ENCODE measurements at regions not wholly inside any gene's neighbourhood (a gene's known extent, or its start where the extent isn't known, plus 50 kb on each side); places are given as distances from the start of the nearest gene placed in this dataset.

GRCh38 chr14:84770030-84770429 lies 759.9 kb upstream of the FLRT2 start:
- Histone ChIP-seq H3K4me1 (ENCODE audit: insufficient read depth) (no peaks in the 10 kb centered on the region), H3K27ac (no peak overlapping the region), H3K4me3 (no peak overlapping the region), H3K36me3 (no peaks in the 10 kb centered on the region), H3K27me3 (no peaks in the 10 kb centered on the region), H3K9me3 (no peaks in the 10 kb centered on the region)
- DNase-seq = no peak
- WGBS, 3 donors = 90 to 95% (median 95%) methylated on average over 1 of the region's 1 CpG
- no peak for TF ChIP-seq POLR2A (IDR thresholded peaks at IDR 0.05)
- TF ChIP-seq, protein P1, sequence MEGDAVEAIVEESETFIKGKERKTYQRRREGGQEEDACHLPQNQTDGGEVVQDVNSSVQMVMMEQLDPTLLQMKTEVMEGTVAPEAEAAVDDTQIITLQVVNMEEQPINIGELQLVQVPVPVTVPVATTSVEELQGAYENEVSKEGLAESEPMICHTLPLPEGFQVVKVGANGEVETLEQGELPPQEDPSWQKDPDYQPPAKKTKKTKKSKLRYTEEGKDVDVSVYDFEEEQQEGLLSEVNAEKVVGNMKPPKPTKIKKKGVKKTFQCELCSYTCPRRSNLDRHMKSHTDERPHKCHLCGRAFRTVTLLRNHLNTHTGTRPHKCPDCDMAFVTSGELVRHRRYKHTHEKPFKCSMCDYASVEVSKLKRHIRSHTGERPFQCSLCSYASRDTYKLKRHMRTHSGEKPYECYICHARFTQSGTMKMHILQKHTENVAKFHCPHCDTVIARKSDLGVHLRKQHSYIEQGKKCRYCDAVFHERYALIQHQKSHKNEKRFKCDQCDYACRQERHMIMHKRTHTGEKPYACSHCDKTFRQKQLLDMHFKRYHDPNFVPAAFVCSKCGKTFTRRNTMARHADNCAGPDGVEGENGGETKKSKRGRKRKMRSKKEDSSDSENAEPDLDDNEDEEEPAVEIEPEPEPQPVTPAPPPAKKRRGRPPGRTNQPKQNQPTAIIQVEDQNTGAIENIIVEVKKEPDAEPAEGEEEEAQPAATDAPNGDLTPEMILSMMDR (IDR thresholded peaks at IDR 0.05) = no peak
- TF ChIP-seq EP300 (IDR thresholded peaks at IDR 0.05) = no peak
- intact Hi-C loops (cut with DNase I) = no loop called here

- no peak for TF ChIP-seq EP300 (IDR thresholded peaks at IDR 0.05)
- DNase-seq = no peak
- no peaks in the 10 kb centered on the region for H3K9me3 ChIP-seq
- H3K27me3 ChIP-seq = no peaks in the 10 kb centered on the region
- 91 to 96% (median 92%) methylated on average over 2 of the region's 2 CpGs for WGBS, 3 donors
- H3K4me1 ChIP-seq (ENCODE audit: insufficient read depth) = no peaks in the 10 kb centered on the region
- H3K36me3 ChIP-seq = no peaks in the 10 kb centered on the region
- H3K27ac ChIP-seq = no peak overlapping the region
- H3K4me3 ChIP-seq = no peak overlapping the region
- intact Hi-C loops (cut with DNase I) = no loop called here
Measured at GRCh38 chr14:84777356-84777755, 752.6 kb upstream of the FLRT2 start.

- DNase-seq = no peak
- Histone ChIP-seq H3K4me1 (ENCODE audit: insufficient read depth) (no peaks in the 10 kb centered on the region), H3K27me3 (no peaks in the 10 kb centered on the region), H3K36me3 (no peaks in the 10 kb centered on the region), H3K4me3 (no peak overlapping the region), H3K9me3 (no peaks in the 10 kb centered on the region), H3K27ac (no peak overlapping the region)
- TF ChIP-seq EP300 (IDR thresholded peaks at IDR 0.05) (no peak), POLR2A (IDR thresholded peaks at IDR 0.05) (no peak)
- TF ChIP-seq, protein P1 (IDR thresholded peaks at IDR 0.05) = no peak
- 76 to 83% (median 83%) methylated on average over 1 of the region's 1 CpG for WGBS, 3 donors
- intact Hi-C loops (cut with DNase I) = no loop called here
Measured at GRCh38 chr14:84782902-84783301, 747.0 kb upstream of the FLRT2 start.

GRCh38 chr14:84783511-84783910 lies 746.4 kb upstream of the FLRT2 start:
- no peaks in the 10 kb centered on the region for H3K27me3 ChIP-seq
- WGBS, 3 donors = 87 to 97% (median 89%) methylated on average over 1 of the region's 1 CpG
- no peak for TF ChIP-seq POLR2A (IDR thresholded peaks at IDR 0.05)
- TF ChIP-seq, protein P1 (IDR thresholded peaks at IDR 0.05) = no peak
- no peak for TF ChIP-seq EP300 (IDR thresholded peaks at IDR 0.05)
- no peaks in the 10 kb centered on the region for H3K4me1 ChIP-seq (ENCODE audit: insufficient read depth)
- H3K4me3 ChIP-seq = no peak overlapping the region
- intact Hi-C loops (cut with DNase I) = no loop called here
- no peaks in the 10 kb centered on the region for H3K36me3 ChIP-seq
- H3K27ac ChIP-seq = no peak overlapping the region
- no peaks in the 10 kb centered on the region for H3K9me3 ChIP-seq
- no peak for DNase-seq

DNA sequence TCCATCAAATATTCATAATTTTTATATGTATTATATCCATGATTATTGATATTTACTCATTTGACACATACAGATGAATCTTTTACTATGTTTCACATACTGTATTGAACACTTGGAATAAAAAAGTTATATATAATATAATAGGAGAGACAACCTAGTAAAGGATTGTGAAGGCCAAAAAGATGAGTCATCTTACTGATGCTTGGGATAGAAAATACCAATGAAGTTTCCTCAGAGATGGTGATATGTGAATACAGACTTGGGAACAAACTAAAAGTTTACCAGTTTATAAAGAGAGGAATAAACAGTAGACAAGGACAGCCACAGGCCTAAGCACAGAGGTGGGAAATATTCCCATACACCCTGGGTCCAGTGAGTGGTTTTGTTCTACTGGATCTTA lies 743.9 kb upstream of the FLRT2 start:
- intact Hi-C loops (cut with DNase I) = no loop called here

More for the DNA sequence above, 743.9 kb upstream of the FLRT2 start:
- H3K27me3 ChIP-seq = no peaks in the 10 kb centered on the region
- no peak overlapping the region for H3K4me3 ChIP-seq
- TF ChIP-seq, protein P1 (IDR thresholded peaks at IDR 0.05) = no peak
- TF ChIP-seq EP300 (IDR thresholded peaks at IDR 0.05) (no peak), POLR2A (IDR thresholded peaks at IDR 0.05) (no peak)
- H3K27ac ChIP-seq = no peak overlapping the region
- no peaks in the 10 kb centered on the region for H3K36me3 ChIP-seq
- H3K4me1 ChIP-seq (ENCODE audit: insufficient read depth) = no peaks in the 10 kb centered on the region
- H3K9me3 ChIP-seq = no peaks in the 10 kb centered on the region
- no peak for DNase-seq

Measured in ovary (tissue), 7 donors.